ENCODE measurements at regions not wholly inside any gene's neighbourhood (a gene's known extent, or its start where the extent isn't known, plus 50 kb on each side); places are given as distances from the start of the nearest gene placed in this dataset.
"Not testable (repeated sequence)": the region's sequence is repeated elsewhere in the genome, so short reads cannot be mapped to it uniquely, and the experiment has no call there.

DNA sequence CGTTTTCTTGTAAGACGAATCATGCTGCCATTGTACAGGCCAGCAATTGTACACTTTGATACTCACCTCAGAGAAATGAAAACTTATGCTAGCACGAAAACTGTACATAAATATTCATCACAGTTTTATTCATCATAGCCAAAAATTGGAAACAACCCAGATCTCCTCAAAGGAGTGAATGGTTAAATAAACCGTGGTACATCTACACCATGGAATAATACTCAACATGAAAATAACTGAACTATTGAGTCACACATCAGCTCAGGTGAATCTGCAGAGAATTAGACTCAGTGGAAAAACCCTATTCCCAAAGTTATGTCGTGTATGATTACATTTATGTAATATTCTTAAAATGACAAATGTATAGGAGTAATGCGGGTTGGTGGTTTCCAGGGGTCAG lies 251.0 kb upstream of the HDAC4 start:
- no peak overlapping the region for H3K4me3 ChIP-seq (ENCODE audit: low read length)
- TF ChIP-seq, protein P1, sequence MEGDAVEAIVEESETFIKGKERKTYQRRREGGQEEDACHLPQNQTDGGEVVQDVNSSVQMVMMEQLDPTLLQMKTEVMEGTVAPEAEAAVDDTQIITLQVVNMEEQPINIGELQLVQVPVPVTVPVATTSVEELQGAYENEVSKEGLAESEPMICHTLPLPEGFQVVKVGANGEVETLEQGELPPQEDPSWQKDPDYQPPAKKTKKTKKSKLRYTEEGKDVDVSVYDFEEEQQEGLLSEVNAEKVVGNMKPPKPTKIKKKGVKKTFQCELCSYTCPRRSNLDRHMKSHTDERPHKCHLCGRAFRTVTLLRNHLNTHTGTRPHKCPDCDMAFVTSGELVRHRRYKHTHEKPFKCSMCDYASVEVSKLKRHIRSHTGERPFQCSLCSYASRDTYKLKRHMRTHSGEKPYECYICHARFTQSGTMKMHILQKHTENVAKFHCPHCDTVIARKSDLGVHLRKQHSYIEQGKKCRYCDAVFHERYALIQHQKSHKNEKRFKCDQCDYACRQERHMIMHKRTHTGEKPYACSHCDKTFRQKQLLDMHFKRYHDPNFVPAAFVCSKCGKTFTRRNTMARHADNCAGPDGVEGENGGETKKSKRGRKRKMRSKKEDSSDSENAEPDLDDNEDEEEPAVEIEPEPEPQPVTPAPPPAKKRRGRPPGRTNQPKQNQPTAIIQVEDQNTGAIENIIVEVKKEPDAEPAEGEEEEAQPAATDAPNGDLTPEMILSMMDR (conservative IDR thresholded peaks at IDR 0.05; ENCODE audit: low read length) = no peak

DNA sequence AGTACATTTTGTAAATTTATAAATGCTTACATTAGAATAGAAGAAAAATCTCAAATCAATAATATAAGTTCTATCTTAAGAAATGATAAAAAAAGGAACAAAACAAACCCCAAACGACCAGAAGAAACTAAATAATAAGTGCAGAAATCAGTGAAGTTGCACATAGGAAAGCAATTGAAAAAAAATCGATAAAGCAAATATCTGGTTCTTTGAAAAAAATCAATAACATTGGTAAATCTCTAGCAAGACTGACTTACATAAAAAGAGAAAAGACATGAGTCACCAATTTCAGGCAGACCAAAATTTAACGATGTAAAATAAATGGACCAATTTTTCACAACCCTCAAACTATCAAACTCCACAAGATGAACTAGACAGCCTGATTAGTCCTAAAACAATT lies 249.9 kb upstream of the HDAC4 start:
- no peak for DNase-seq (ENCODE audit: low read depth)
- no peak overlapping the region for H3K4me3 ChIP-seq (ENCODE audit: low read length)
- TF ChIP-seq, protein P1 (conservative IDR thresholded peaks at IDR 0.05; ENCODE audit: low read length) = no peak

More for the DNA sequence above, 251.0 kb upstream of the HDAC4 start:
- DNase-seq (ENCODE audit: low read depth) = no peak

DNA sequence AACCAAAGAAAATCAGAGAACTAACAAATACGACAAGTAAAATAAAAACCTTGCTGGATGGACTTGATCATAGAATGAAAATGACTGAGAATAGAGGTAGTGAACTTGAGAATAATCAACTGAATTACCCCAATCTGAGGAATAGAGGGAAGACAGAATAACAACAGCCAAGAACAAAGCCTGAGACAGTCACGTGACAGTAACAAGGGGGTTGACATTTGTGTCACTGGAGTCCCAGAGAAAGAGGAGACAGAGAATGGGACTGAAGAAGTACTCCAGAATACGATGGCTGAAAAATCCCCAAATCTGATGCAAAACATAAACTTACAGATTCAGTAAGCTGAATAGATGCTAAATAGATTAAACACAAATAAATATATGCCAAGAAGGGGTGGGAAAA lies 248.5 kb upstream of the HDAC4 start:
- DNase-seq (ENCODE audit: low read depth) = no peak
- H3K4me3 ChIP-seq (ENCODE audit: low read length) = no peak overlapping the region
- TF ChIP-seq, protein P1 (conservative IDR thresholded peaks at IDR 0.05; ENCODE audit: low read length) = no peak

DNA sequence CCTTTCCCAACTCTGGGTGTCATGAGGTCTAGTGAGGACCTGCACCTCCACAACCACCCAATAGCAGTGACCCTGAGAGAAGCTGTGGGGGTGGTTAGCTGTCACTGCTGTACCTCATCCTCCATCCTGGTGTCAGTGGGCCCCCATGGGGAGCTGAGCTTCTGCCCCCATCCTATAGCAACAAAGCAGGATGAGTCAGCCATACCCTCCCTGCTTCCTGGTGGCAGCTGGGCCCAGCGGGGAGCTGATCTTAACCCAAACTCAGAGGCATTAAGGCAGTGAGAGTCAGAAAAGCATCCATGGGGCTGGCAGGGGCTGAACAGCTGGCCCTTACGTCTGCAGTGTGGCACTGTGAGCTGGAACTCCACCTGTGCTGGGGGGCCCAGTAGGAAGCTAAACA lies 247.8 kb upstream of the HDAC4 start:
- TF ChIP-seq, protein P1 (conservative IDR thresholded peaks at IDR 0.05; ENCODE audit: low read length) = no peak
- H3K4me3 ChIP-seq (ENCODE audit: low read length) = no peak overlapping the region
- no peak for DNase-seq (ENCODE audit: low read depth)

DNA sequence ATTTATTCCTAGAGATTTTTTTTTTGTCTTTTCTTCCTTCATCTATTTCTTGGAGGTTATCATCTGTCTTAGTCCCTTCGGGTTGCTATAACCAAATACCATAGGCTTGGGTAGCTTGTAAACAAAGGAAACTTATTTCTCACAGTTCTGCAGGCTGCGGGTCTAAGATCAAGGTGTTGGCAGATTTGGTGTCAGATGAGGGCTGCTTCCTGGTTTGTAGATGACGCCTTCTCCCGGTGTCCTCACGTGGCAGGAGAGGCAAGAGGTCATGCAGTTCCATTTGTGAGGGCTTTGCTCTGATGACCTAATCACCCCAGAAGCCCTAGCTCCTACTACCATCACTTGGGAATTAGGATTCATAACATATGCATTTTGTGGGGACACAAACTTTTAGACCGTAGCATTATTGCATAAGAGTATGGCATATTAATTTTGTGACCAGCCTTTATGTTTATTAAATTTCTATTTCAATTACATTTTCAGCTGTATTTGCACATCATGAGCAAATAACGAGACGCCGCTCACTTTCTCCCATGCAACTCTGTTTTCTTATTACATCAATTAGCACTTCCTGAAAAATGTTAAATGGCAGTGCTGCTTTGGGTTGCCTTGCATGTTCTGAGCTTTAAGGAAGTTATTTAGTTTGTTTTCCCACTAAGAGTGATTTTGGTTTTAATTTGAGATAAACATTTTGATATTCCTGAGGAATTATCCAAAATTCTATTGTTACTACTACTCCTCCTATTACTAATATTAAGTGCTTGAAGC lies 246.4 kb upstream of the HDAC4 start:
- TF ChIP-seq, protein P1 (conservative IDR thresholded peaks at IDR 0.05; ENCODE audit: low read length) = no peak
- no peak for DNase-seq (ENCODE audit: low read depth)
- H3K4me3 ChIP-seq (ENCODE audit: low read length) = no peak overlapping the region

DNA sequence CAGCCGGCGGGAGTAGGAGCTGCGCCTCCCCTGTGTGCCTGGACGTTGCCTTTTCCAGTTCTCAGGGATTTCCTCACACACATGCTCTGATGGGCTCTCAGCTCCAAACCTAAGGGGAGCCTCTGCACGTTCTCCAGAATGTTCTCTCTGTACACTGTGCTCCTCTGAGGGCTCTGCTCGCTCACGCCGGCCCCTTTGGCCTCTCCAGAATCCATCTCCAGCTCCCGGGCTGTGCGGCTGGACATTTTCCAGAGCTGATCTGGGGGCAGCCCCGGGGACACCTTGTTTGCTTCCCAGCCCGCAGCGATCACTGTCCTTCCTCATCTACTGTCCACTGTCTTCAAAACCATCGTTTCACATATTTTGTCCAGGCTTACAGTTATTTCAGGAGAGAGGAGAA lies 245.4 kb upstream of the HDAC4 start:
- TF ChIP-seq, protein P1 (conservative IDR thresholded peaks at IDR 0.05; ENCODE audit: low read length) = no peak
- no peak overlapping the region for H3K4me3 ChIP-seq (ENCODE audit: low read length)
- DNase-seq (ENCODE audit: low read depth) = no peak

DNA sequence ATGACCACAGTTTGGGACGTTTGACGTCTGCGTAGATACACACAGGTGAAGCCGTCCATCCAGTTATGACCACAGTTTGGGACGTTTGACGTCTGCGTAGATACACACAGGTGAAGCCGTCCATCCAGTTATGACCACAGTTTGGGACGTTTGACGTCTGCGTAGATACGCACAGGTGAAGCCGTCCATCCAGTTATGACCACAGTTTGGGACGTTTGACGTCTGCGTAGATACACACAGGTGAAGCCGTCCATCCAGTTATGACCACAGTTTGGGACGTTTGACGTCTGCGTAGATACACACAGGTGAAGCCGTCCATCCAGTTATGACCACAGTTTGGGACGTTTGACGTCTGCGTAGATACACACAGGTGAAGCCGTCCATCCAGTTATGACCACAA lies 243.8 kb upstream of the HDAC4 start:
- H3K4me3 ChIP-seq (ENCODE audit: low read length); DNase-seq (ENCODE audit: low read depth): not testable (repeated sequence)
